ENCODE measurements at regions not wholly inside any gene's neighbourhood (a gene's known extent, or its start where the extent isn't known, plus 50 kb on each side); places are given as distances from the start of the nearest gene placed in this dataset.
A peak's percentile ranks its signal among the peaks of the same experiment; 100 is the strongest.

DNA sequence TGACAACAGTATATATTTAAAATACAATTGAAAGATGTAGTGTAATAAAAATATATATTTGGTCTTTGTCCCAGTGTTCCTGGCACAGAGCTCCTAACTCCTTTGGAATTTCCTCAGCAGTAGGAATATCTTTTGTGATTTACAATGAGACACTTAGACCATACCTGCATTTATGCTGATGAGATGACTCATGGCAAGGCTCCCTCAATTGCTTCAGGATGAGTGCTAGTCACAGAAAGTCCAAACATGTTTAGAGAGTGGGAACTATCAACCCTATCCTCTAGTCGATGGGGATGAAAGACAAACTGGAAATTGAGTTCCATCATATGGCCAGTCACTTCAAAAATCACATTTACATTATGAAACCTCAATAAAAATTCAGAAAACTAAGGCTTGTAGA lies 588.3 kb upstream of the LMCD1 start:
- TF ChIP-seq, protein P1, sequence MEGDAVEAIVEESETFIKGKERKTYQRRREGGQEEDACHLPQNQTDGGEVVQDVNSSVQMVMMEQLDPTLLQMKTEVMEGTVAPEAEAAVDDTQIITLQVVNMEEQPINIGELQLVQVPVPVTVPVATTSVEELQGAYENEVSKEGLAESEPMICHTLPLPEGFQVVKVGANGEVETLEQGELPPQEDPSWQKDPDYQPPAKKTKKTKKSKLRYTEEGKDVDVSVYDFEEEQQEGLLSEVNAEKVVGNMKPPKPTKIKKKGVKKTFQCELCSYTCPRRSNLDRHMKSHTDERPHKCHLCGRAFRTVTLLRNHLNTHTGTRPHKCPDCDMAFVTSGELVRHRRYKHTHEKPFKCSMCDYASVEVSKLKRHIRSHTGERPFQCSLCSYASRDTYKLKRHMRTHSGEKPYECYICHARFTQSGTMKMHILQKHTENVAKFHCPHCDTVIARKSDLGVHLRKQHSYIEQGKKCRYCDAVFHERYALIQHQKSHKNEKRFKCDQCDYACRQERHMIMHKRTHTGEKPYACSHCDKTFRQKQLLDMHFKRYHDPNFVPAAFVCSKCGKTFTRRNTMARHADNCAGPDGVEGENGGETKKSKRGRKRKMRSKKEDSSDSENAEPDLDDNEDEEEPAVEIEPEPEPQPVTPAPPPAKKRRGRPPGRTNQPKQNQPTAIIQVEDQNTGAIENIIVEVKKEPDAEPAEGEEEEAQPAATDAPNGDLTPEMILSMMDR (IDR thresholded peaks at IDR 0.05; ENCODE audit: insufficient read depth, low read length, severe bottlenecking) = no peak
- DNase-seq (ENCODE audit: low read depth) (peak; percentile 36), FAIRE-seq (no peak)
- Histone ChIP-seq H3K4me3 (ENCODE audit: low read depth, low read length) (no peak overlapping the region), H3K27me3 (ENCODE audit: control insufficient read depth, insufficient read depth, low read length) (no peaks in the 10 kb centered on the region), H3K36me3 (ENCODE audit: control insufficient read depth, insufficient read depth, low read length) (no peaks in the 10 kb centered on the region)

DNA sequence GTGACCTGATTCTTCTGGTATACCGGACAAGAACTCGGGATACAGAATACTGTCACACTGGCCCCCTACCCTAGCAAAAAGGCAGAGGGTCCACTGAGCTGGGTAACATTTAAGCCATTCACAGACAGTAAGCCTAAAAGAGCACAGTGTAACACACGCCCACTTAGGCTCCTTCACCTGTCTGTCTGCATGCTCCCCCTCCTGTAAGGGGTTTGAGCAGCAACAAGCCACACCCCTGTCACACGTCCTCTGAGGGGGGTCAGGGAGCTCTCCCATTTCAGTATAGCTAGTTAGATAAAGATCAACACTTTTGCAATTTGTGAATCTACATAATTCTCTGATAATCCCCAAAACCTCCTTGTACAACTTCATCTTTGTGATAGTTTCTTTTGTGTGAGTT lies 586.3 kb upstream of the LMCD1 start:
- DNase-seq (ENCODE audit: low read depth) = no peak

DNA sequence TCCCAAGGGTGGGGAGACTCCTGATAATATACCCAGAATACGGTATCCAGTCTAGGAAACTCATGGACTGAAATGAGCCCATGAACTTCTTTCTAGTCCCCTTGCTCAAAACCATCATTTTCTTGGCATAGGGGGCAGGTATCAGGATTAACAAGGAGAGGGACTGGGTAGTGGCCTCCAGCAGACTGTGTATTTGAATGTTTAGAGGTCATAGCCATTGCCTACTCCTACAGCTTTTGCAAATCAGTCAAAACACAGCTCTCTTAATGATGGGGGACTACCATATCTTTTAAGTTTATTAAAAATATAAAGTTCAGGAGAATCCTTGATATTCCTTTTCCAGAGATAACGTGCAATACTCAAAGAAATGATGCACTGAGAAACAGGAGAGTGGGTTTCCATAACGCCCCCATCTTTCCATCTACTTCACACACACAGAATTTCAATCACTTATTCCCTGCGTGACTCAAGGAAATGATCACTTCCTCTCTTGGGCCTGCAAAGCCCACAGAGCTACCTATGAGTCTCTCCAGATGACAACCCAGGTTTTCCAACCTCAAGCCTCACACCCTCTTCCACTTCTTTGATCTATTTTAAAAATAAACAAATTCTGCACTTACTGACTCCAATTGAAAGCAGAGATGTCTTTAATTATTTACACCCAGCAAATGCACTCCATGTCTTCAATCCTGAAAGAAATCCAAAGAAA lies 584.0 kb upstream of the LMCD1 start:
- no peaks in the 10 kb centered on the region for H3K36me3 ChIP-seq (ENCODE audit: control insufficient read depth, insufficient read depth, low read length)
- TF ChIP-seq, protein P1 (IDR thresholded peaks at IDR 0.05; ENCODE audit: insufficient read depth, low read length, severe bottlenecking) = no peak
- no peak overlapping the region for H3K4me3 ChIP-seq (ENCODE audit: low read depth, low read length)
- no peak for DNase-seq (ENCODE audit: low read depth)
- H3K27me3 ChIP-seq (ENCODE audit: control insufficient read depth, insufficient read depth, low read length) = no peaks in the 10 kb centered on the region
- FAIRE-seq = no peak

More for the DNA sequence above, 586.3 kb upstream of the LMCD1 start:
- no peaks in the 10 kb centered on the region for H3K27me3 ChIP-seq (ENCODE audit: control insufficient read depth, insufficient read depth, low read length)
- TF ChIP-seq, protein P1 (IDR thresholded peaks at IDR 0.05; ENCODE audit: insufficient read depth, low read length, severe bottlenecking) = no peak
- no peak overlapping the region for H3K4me3 ChIP-seq (ENCODE audit: low read depth, low read length)
- no peak for FAIRE-seq
- no peaks in the 10 kb centered on the region for H3K36me3 ChIP-seq (ENCODE audit: control insufficient read depth, insufficient read depth, low read length)

DNA sequence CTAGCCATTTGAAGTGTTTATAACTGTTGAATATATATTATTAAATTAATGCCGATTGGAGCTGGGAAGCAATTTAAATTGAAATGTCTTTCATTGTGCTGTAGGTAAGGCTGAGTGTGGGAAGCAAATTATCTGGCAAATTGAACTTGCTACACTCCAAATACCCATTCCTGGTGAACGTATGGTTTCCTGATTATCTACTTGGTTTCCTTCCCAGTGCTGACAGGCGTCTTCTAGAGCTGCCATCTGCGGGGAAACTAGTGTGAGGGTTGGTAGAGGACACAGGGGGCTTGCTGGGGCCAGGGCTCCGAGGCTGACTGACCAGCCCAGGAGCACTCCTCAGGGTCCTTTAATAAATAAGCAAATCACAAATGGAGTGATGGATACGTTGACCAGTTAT lies 581.4 kb upstream of the LMCD1 start:
- H3K4me3 ChIP-seq (ENCODE audit: low read depth, low read length) = no peak overlapping the region
- FAIRE-seq = no peak
- TF ChIP-seq, protein P1 (IDR thresholded peaks at IDR 0.05; ENCODE audit: insufficient read depth, low read length, severe bottlenecking) = no peak

DNA sequence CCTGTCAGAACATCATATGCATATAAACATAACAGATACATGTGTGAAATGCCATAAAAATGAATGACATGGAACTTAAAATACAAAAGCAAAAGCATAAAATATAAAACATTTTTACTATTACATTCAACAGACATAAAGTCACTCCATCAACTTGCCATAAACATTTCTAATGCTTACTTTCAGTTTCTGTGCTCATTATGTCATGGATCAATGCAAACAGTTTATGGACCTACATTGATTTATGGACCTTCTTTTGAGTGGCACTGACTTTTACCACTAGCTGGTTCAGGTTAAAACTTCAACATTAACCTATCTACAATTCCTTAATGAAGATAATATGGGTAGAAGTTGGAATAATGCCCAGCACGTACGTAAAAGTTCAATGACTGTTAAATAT lies 577.4 kb upstream of the LMCD1 start:
- H3K4me3 ChIP-seq (ENCODE audit: low read depth, low read length) = no peak overlapping the region
- DNase-seq (ENCODE audit: low read depth) = no peak
- no peaks in the 10 kb centered on the region for H3K36me3 ChIP-seq (ENCODE audit: control insufficient read depth, insufficient read depth, low read length)
- no peak for FAIRE-seq
- H3K27me3 ChIP-seq (ENCODE audit: control insufficient read depth, insufficient read depth, low read length) = no peaks in the 10 kb centered on the region
- TF ChIP-seq, protein P1 (IDR thresholded peaks at IDR 0.05; ENCODE audit: insufficient read depth, low read length, severe bottlenecking) = no peak

More for the DNA sequence above, 581.4 kb upstream of the LMCD1 start:
- Histone ChIP-seq H3K36me3 (ENCODE audit: control insufficient read depth, insufficient read depth, low read length) (no peaks in the 10 kb centered on the region), H3K27me3 (ENCODE audit: control insufficient read depth, insufficient read depth, low read length) (no peaks in the 10 kb centered on the region)
- DNase-seq (ENCODE audit: low read depth) = no peak

DNA sequence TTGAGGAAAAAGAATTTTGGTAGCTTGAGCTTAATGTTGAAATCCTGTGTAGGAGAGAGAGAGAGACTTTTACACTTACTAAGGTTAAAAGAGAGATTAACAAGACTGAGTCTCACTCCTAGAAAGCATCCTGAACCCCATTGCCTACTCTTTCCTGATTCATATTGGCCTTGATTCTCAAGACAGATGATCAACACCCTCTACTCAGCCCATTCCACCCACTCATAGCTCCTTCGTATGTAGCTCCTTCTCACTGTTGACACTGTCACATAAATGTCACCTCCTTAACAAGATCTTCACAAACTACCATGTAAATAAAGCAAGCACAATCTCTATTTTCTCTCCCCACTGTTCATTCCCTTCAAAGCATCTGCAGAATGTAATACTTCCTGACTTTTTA lies 574.6 kb upstream of the LMCD1 start:
- Histone ChIP-seq H3K4me3 (ENCODE audit: low read depth, low read length) (no peak overlapping the region), H3K36me3 (ENCODE audit: control insufficient read depth, insufficient read depth, low read length) (no peaks in the 10 kb centered on the region), H3K27me3 (ENCODE audit: control insufficient read depth, insufficient read depth, low read length) (no peaks in the 10 kb centered on the region)
- DNase-seq (ENCODE audit: low read depth) (no peak), FAIRE-seq (no peak)
- TF ChIP-seq, protein P1 (IDR thresholded peaks at IDR 0.05; ENCODE audit: insufficient read depth, low read length, severe bottlenecking) = no peak

Data from bronchial epithelial cell (primary cell).